IPS-20b (cell line): ENCODE measurements at regions not wholly inside any gene's neighbourhood (a gene's known extent, or its start where the extent isn't known, plus 50 kb on each side); places are given as distances from the start of the nearest gene placed in this dataset.
"Not testable (repeated sequence)": the region's sequence is repeated elsewhere in the genome, so short reads cannot be mapped to it uniquely, and the experiment has no call there.

Source experiments
- H3K27ac ChIP-seq: one replicate; pipeline ENCODE4 v1.5.1; 2013; ENCODE audit warnings: low read length
- H3K27me3 ChIP-seq: 2 replicates; pipeline ENCODE4 v1.6.1; 2013; ENCODE audit warnings: mild to moderate bottlenecking, low read length, inconsistent platforms; ENCODE audit not compliant: insufficient read depth
- H3K36me3 ChIP-seq: 2 replicates; pipeline ENCODE4 v1.6.1; 2013; ENCODE audit warnings: low read depth, mild to moderate bottlenecking, inconsistent platforms, low read length, moderate library complexity; ENCODE audit not compliant: insufficient read depth
- H3K4me1 ChIP-seq: 2 replicates; pipeline ENCODE4 v1.6.1; 2013; ENCODE audit warnings: mild to moderate bottlenecking, control low read depth, inconsistent platforms, low read length, moderate library complexity; ENCODE audit not compliant: insufficient read depth
- H3K4me3 ChIP-seq: 2 replicates; pipeline ENCODE4 v1.5.1; 2013; ENCODE audit warnings: mild to moderate bottlenecking, low read length, inconsistent platforms
- H3K9ac ChIP-seq: 2 replicates; pipeline ENCODE4 v1.6.1; 2013; ENCODE audit warnings: low read depth, mild to moderate bottlenecking, inconsistent platforms, low read length, moderate library complexity
- H3K9me3 ChIP-seq: 2 replicates; pipeline ENCODE4 v1.6.1; 2013; ENCODE audit warnings: mild to moderate bottlenecking, low read depth, low read length, inconsistent platforms; ENCODE audit not compliant: insufficient read depth

GRCh38 chr18:76715012-76715610, 107.2 kb upstream of the ZNF236 start:
- Histone ChIP-seq H3K4me3 (no peak overlapping the region), H3K9me3 (no peaks in the 10 kb centered on the region), H3K9ac (no peak overlapping the region), H3K27me3 (no peaks in the 10 kb centered on the region), H3K36me3 (no peaks in the 10 kb centered on the region), H3K27ac (no peak overlapping the region), H3K4me1 (no peaks in the 10 kb centered on the region)

GRCh38 chr18:76713432-76713831, 108.9 kb upstream of the ZNF236 start:
- H3K36me3 ChIP-seq: no peaks in the 10 kb centered on the region
- H3K4me1 ChIP-seq: no peaks in the 10 kb centered on the region
- H3K4me3 ChIP-seq: no peak overlapping the region
- no peak overlapping the region for H3K9ac ChIP-seq
- H3K27me3 ChIP-seq: peaks cover 8% of the 10 kb centered on the region; the same call in 1 of the 2 replicates
- no peaks in the 10 kb centered on the region for H3K9me3 ChIP-seq
- no peak overlapping the region for H3K27ac ChIP-seq

- H3K36me3 ChIP-seq: no peaks in the 10 kb centered on the region
- no peaks in the 10 kb centered on the region for H3K4me1 ChIP-seq
- H3K4me3 ChIP-seq: no peak overlapping the region
- peaks cover 8% of the 10 kb centered on the region; the same call in 1 of the 2 replicates for H3K27me3 ChIP-seq
- H3K9me3 ChIP-seq: no peaks in the 10 kb centered on the region
- no peak overlapping the region for H3K9ac ChIP-seq
- H3K27ac ChIP-seq: no peak overlapping the region
These were observed 109.7 kb upstream of the ZNF236 start for GRCh38 chr18:76712511-76713140.

GRCh38 chr18:76710646-76711520, 111.5 kb upstream of the ZNF236 start:
- Histone ChIP-seq H3K27me3 (peaks cover 8% of the 10 kb centered on the region; the same call in 1 of the 2 replicates), H3K36me3 (no peaks in the 10 kb centered on the region), H3K4me3 (no peak overlapping the region), H3K27ac (no peak overlapping the region), H3K9me3 (no peaks in the 10 kb centered on the region), H3K9ac (no peak overlapping the region), H3K4me1 (no peaks in the 10 kb centered on the region)

GRCh38 chr18:76709659-76710645, 112.4 kb upstream of the ZNF236 start:
- Histone ChIP-seq H3K4me1 (no peaks in the 10 kb centered on the region), H3K4me3 (no peak overlapping the region), H3K27me3 (peaks cover 8% of the 10 kb centered on the region; the same call in 1 of the 2 replicates), H3K27ac (no peak overlapping the region), H3K9ac (no peak overlapping the region), H3K9me3 (no peaks in the 10 kb centered on the region), H3K36me3 (no peaks in the 10 kb centered on the region)

- Histone ChIP-seq H3K27ac (no peak overlapping the region), H3K4me1 (no peaks in the 10 kb centered on the region), H3K9ac (no peak overlapping the region), H3K36me3 (no peaks in the 10 kb centered on the region), H3K9me3 (no peaks in the 10 kb centered on the region), H3K4me3 (no peak overlapping the region), H3K27me3 (peaks cover 8% of the 10 kb centered on the region; the same call in 1 of the 2 replicates)
These were observed 113.5 kb upstream of the ZNF236 start for GRCh38 chr18:76708722-76709353.

GRCh38 chr18:76708071-76708721, 114.2 kb upstream of the ZNF236 start:
- H3K9ac ChIP-seq: no peak overlapping the region
- no peak overlapping the region for H3K4me3 ChIP-seq
- H3K36me3 ChIP-seq: no peaks in the 10 kb centered on the region
- H3K4me1 ChIP-seq: no peaks in the 10 kb centered on the region
- H3K27me3 ChIP-seq: peaks cover 8% of the 10 kb centered on the region; the same call in 1 of the 2 replicates
- H3K9me3 ChIP-seq: no peaks in the 10 kb centered on the region
- H3K27ac ChIP-seq: no peak overlapping the region

GRCh38 chr18:76707534-76707933, 114.8 kb upstream of the ZNF236 start:
- Histone ChIP-seq H3K9me3 (no peaks in the 10 kb centered on the region), H3K9ac (no peak overlapping the region), H3K36me3 (no peaks in the 10 kb centered on the region), H3K4me1 (no peaks in the 10 kb centered on the region), H3K27me3 (peaks cover 8% of the 10 kb centered on the region; the same call in 1 of the 2 replicates), H3K4me3 (no peak overlapping the region), H3K27ac (no peak overlapping the region)

- H3K27me3 ChIP-seq, H3K4me1 ChIP-seq, H3K9ac ChIP-seq, H3K9me3 ChIP-seq, H3K4me3 ChIP-seq, H3K27ac ChIP-seq, H3K36me3 ChIP-seq: not testable (repeated sequence)
These were observed 117.8 kb upstream of the ZNF236 start for GRCh38 chr18:76704589-76704988.

- Histone ChIP-seq H3K9ac (no peak overlapping the region), H3K36me3 (no peaks in the 10 kb centered on the region), H3K27me3 (no peaks in the 10 kb centered on the region), H3K27ac (no peak overlapping the region), H3K9me3 (no peaks in the 10 kb centered on the region), H3K4me1 (peaks cover 2% of the 10 kb centered on the region; the same call in 1 of the 2 replicates), H3K4me3 (no peak overlapping the region)
These were observed 122.4 kb upstream of the ZNF236 start for GRCh38 chr18:76699923-76700322.
